Naive thymus-derived CD4-positive, alpha-beta T cell (primary cell): ENCODE measurements at regions not wholly inside any gene's neighbourhood (a gene's known extent, or its start where the extent isn't known, plus 50 kb on each side); places are given as distances from the start of the nearest gene placed in this dataset.

Source experiments
- ATAC-seq: fragments of 150-1000 bp; cut with Tn5 transposase; 2 replicates; pipeline ENCODE4 v1.10.0; 2021; ENCODE audit warnings: mild to moderate bottlenecking, moderate library complexity
- CTCF ChIA-PET: fragments of 350-600 bp; sonication (Branson Sonifier 250); formaldehyde crosslinking; loops from one replicate; lab custom pipeline; 2021; ENCODE audit warnings: antibody characterized with exemption; lab: Charles Lee
- POLR2A ChIA-PET: fragments of 350-600 bp; sonication (Branson Sonifier 250); formaldehyde crosslinking; loops from one replicate; lab custom pipeline; 2021; ENCODE audit warnings: antibody characterized with exemption, inconsistent platforms; lab: Charles Lee
- DNase-seq, 9 donors: peaks; one replicate each; pipeline versions ENCODE4 v3.0.0 to v3.0.0-alpha.2; 2020 to 2022; ENCODE audit warnings: mixed read lengths in 1 of 9
- H3K27ac ChIP-seq: one replicate; pipeline ENCODE4 v1.7.0; 2013; ENCODE audit warnings: mild to moderate bottlenecking, low read depth, low read length, moderate library complexity
- H3K27me3 ChIP-seq, 2 donors: one replicate each; pipeline ENCODE4 v1.7.0; 2013; ENCODE audit warnings: low read length in 2 of 2, mild to moderate bottlenecking in 2 of 2, moderate library complexity in 2 of 2; ENCODE audit not compliant: control insufficient read depth in 2 of 2, insufficient read depth in 2 of 2
- H3K36me3 ChIP-seq, 3 experiments: 1 replicate in 2 of 3; 2 replicates in 1 of 3; pipeline ENCODE4 v1.7.0; 2013; ENCODE audit warnings: low read length in 3 of 3, mild to moderate bottlenecking in 3 of 3, moderate library complexity in 1 of 3; ENCODE audit not compliant: insufficient read depth in 3 of 3, control insufficient read depth in 2 of 3
- H3K4me1 ChIP-seq, 2 donors: one replicate each; pipeline ENCODE4 v1.7.0; 2013; ENCODE audit warnings: low read length in 2 of 2, mild to moderate bottlenecking in 2 of 2, moderate library complexity in 1 of 2; ENCODE audit not compliant: control insufficient read depth in 2 of 2, insufficient read depth in 2 of 2
- H3K4me3 ChIP-seq: 2 replicates; pipeline ENCODE4 v1.7.0; 2013; ENCODE audit warnings: mild to moderate bottlenecking, low read length
- H3K9me3 ChIP-seq, 3 experiments: 1 replicate in 2 of 3; 2 replicates in 1 of 3; pipeline ENCODE4 v1.7.0; 2013; ENCODE audit warnings: low read length in 3 of 3; ENCODE audit not compliant: control insufficient read depth in 2 of 3
- H3K27ac Mint-ChIP-seq, 9 donors: one replicate each; pipeline ENCODE4 v1.8.0; 2020 to 2022; ENCODE audit warnings: mixed read lengths in 9 of 9, mild to moderate bottlenecking in 8 of 9, moderate library complexity in 5 of 9, inconsistent platforms in 2 of 9
- H3K27me3 Mint-ChIP-seq, 5 donors: one replicate each; pipeline ENCODE4 v1.8.0; 2021 to 2022; ENCODE audit warnings: mixed read lengths in 5 of 5, mild to moderate bottlenecking in 1 of 5
- H3K36me3 Mint-ChIP-seq, 5 donors: one replicate each; pipeline ENCODE4 v1.8.0; 2020 to 2022; ENCODE audit warnings: mixed read lengths in 5 of 5, mild to moderate bottlenecking in 3 of 5, inconsistent platforms in 1 of 5
- H3K4me1 Mint-ChIP-seq, 7 donors: one replicate each; pipeline ENCODE4 v1.8.0; 2020 to 2022; ENCODE audit warnings: mixed read lengths in 7 of 7, mild to moderate bottlenecking in 3 of 7, inconsistent platforms in 1 of 7
- H3K4me3 Mint-ChIP-seq, 10 donors: one replicate each; pipeline ENCODE4 v1.8.0; 2020 to 2022; ENCODE audit warnings: mild to moderate bottlenecking in 10 of 10, mixed read lengths in 10 of 10, moderate library complexity in 6 of 10, inconsistent platforms in 2 of 10
- H3K9me3 Mint-ChIP-seq, 11 donors: one replicate each; pipeline ENCODE4 v1.8.0; 2020 to 2022; ENCODE audit warnings: mixed read lengths in 11 of 11, mild to moderate bottlenecking in 4 of 11, inconsistent platforms in 1 of 11, moderate library complexity in 1 of 11
- intact Hi-C, 2 donors: fragments of 100-400 bp; cut with micrococcal nuclease; formaldehyde crosslinking; loops; one replicate each; pipeline ENCODE4 v1.15.1; 2023

DNA sequence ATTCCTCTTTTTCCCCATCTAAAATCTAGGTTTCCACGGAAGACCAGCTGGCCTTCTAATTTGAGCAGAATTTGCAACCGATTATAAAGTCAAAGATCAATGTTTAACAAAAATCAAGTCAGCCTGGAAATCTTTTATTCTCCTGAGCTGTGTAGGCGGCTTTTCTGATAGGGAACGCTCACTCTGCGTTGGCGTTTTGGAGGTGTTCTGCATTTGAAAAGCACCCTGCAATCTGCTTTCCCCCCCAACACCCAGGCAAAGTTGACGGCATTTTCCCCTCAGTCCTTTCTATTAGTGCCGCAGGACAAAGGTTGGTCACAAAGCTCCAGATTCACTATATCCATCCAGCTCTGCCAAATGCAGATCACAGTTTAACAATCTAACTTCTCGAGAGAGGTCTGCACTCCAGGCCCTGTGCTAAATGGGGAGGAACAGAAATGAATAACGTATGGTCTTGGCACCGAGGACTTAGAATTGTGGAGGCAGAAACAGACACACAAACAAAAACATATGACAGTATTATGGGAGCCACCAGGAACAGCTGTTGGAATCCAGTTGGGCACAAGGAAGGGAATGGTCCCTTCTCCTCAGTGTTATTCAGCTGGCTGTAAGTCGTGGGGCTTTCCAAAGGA is 50.4 kb upstream of the LARS2 start:
- Histone ChIP-seq H3K4me3 (no peak overlapping the region), H3K27ac (no peak overlapping the region), H3K27me3 (no peaks in the 10 kb centered on the region), H3K36me3 (no peaks in the 10 kb centered on the region), H3K9me3 (no peaks in the 10 kb centered on the region), H3K4me1 (no peaks in the 10 kb centered on the region)
- POLR2A ChIA-PET: no interaction called here
- Mint-ChIP-seq H3K4me1 (no peaks in the 10 kb centered on the region), H3K27ac (no peak overlapping the region), H3K36me3 (no peaks in the 10 kb centered on the region), H3K4me3 (no peak overlapping the region), H3K27me3 (peaks cover 4 to 21% (median 15%) of the 10 kb centered on the region in 5 donors), H3K9me3 (no peaks in the 10 kb centered on the region)
- CTCF ChIA-PET: no interaction called here
- ATAC-seq (no peak), DNase-seq (no peak)
- intact Hi-C loops: no loop called here
